ENCODE measurements at regions not wholly inside any gene's neighbourhood (a gene's known extent, or its start where the extent isn't known, plus 50 kb on each side); places are given as distances from the start of the nearest gene placed in this dataset.

DNA sequence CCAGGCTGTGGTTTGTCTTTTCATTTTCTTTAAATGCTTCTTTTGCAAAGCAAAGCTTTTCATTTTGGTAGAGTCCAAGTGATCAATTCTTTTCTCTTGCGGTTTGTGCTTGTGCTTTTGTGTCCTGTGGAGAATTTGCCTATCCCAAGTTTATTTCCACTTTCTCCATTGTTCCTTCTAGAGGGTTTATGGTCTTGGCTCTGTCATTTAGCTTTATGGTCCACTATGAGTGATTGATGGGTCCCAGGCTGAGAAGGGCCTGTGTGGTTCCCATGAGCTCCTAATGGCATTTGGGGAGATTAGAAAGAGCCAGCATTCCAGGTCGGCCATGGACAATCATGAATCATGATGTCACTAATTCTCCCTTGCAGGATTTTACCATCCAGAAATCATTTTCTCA, 86.5 kb downstream of the CPZ start:
- no peak for TF ChIP-seq SMARCA5 (IDR thresholded peaks at IDR 0.05)
- TF ChIP-seq, protein P1, sequence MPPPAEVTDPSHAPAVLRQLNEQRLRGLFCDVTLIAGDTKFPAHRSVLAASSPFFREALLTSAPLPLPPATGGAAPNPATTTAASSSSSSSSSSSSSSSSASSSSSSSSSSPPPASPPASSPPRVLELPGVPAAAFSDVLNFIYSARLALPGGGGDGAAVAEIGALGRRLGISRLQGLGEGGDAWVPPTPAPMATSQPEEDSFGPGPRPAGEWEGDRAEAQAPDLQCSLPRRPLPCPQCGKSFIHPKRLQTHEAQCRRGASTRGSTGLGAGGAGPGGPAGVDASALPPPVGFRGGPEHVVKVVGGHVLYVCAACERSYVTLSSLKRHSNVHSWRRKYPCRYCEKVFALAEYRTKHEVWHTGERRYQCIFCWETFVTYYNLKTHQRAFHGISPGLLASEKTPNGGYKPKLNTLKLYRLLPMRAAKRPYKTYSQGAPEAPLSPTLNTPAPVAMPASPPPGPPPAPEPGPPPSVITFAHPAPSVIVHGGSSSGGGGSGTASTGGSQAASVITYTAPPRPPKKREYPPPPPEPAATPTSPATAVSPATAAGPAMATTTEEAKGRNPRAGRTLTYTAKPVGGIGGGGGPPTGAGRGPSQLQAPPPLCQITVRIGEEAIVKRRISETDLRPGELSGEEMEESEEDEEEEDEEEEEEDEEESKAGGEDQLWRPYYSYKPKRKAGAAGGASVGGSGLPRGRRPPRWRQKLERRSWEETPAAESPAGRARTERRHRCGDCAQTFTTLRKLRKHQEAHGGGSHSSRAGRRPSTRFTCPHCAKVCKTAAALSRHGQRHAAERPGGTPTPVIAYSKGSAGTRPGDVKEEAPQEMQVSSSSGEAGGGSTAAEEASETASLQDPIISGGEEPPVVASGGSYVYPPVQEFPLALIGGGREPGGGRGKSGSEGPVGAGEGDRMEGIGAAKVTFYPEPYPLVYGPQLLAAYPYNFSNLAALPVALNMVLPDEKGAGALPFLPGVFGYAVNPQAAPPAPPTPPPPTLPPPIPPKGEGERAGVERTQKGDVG (CRISPR knock-in tag; IDR thresholded peaks at IDR 0.05), result no peak
- TF ChIP-seq, protein P2, sequence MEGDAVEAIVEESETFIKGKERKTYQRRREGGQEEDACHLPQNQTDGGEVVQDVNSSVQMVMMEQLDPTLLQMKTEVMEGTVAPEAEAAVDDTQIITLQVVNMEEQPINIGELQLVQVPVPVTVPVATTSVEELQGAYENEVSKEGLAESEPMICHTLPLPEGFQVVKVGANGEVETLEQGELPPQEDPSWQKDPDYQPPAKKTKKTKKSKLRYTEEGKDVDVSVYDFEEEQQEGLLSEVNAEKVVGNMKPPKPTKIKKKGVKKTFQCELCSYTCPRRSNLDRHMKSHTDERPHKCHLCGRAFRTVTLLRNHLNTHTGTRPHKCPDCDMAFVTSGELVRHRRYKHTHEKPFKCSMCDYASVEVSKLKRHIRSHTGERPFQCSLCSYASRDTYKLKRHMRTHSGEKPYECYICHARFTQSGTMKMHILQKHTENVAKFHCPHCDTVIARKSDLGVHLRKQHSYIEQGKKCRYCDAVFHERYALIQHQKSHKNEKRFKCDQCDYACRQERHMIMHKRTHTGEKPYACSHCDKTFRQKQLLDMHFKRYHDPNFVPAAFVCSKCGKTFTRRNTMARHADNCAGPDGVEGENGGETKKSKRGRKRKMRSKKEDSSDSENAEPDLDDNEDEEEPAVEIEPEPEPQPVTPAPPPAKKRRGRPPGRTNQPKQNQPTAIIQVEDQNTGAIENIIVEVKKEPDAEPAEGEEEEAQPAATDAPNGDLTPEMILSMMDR (IDR thresholded peaks at IDR 0.05 in 2 of 3, conservative IDR thresholded peaks at IDR 0.05 in 1 of 3; ENCODE audit: control insufficient read depth in 2 of 3, extremely low read depth in 1 of 3, insufficient read depth in 1 of 3, low read depth in 3 of 3, low read length in 3 of 3), result no peak
